SK-N-MC (cell line): ENCODE measurements at regions not wholly inside any gene's neighbourhood (a gene's known extent, or its start where the extent isn't known, plus 50 kb on each side); places are given as distances from the start of the nearest gene placed in this dataset.

Source experiments
- EZH2 ChIP-seq: fragments of 200-600 bp; sonication (generic); IDR thresholded peaks from one replicate; pipeline ENCODE4 v1.6.1; 2017; ENCODE audit warnings: antibody characterized with exemption
- FOXP2 ChIP-seq: optimal IDR thresholded peaks from 2 replicates; pipeline ENCODE3; 2011; ENCODE audit warnings: mild to moderate bottlenecking, moderate library complexity; ENCODE audit not compliant: insufficient read depth; ENCODE audit errors: extremely low read length, control extremely low read depth
- POLR2AphosphoS5 ChIP-seq: IDR thresholded peaks from 2 replicates; pipeline ENCODE4 v1.6.1; 2012; ENCODE audit warnings: mild to moderate bottlenecking, low read depth, low read length, borderline replicate concordance

- TF ChIP-seq EZH2 = no peak
- TF ChIP-seq POLR2AphosphoS5 = no peak
- TF ChIP-seq FOXP2 = no peak
These were observed 884.8 kb upstream of the LRRC4C start for GRCh38 chr11:42344204-42344792.
